Breast epithelium (tissue), 4 donors: ENCODE measurements at regions not wholly inside any gene's neighbourhood (a gene's known extent, or its start where the extent isn't known, plus 50 kb on each side); places are given as distances from the start of the nearest gene placed in this dataset.
A peak's percentile ranks its signal among the peaks of the same experiment; 100 is the strongest.
"Not testable (repeated sequence)": the region's sequence is repeated elsewhere in the genome, so short reads cannot be mapped to it uniquely, and the experiment has no call there.

Source experiments
- DNase-seq, 2 donors: peaks; one replicate each; pipeline ENCODE4 v3.0.0-alpha.2; 2019; ENCODE audit warnings: low spot score in 2 of 2
- H3K27ac ChIP-seq, 2 donors: fragments of 200-600 bp; sonication (generic) in 1 of 2; one replicate each; pipeline ENCODE4 v1.5.1; 2016 to 2019; ENCODE audit warnings: mild to moderate bottlenecking in 1 of 2
- H3K27me3 ChIP-seq, 2 donors: fragments of 200-600 bp; sonication (generic) in 1 of 2; one replicate each; pipeline versions ENCODE4 v1.5.1 to v1.6.0; 2017 to 2019; ENCODE audit warnings: control low read depth in 1 of 2, mild to moderate bottlenecking in 1 of 2
- H3K36me3 ChIP-seq: fragments of 200-600 bp; one replicate; pipeline ENCODE4 v1.5.1; 2019
- H3K4me1 ChIP-seq, 2 donors: fragments of 200-600 bp; sonication (generic); one replicate each; pipeline ENCODE4 v1.5.1; 2016 to 2019; ENCODE audit warnings: control low read depth in 1 of 2
- H3K4me3 ChIP-seq, 3 donors: fragments of 200-600 bp; sonication (generic); 1 replicate in 2 of 3; 2 replicates in 1 of 3; pipeline ENCODE4 v1.5.1; 2016 to 2019; ENCODE audit warnings: mild to moderate bottlenecking in 3 of 3, moderate library complexity in 2 of 3
- H3K9me3 ChIP-seq, 2 donors: fragments of 200-600 bp; sonication (generic) in 1 of 2; one replicate each; pipeline ENCODE4 v1.5.1; 2016 to 2019; ENCODE audit warnings: control low read depth in 1 of 2
- CTCF ChIP-seq, 3 donors: fragments of 450-650 bp; IDR thresholded peaks; one replicate each; pipeline ENCODE4 v1.5.1; 2016 to 2017; ENCODE audit warnings: antibody characterized with exemption in 3 of 3, mild to moderate bottlenecking in 3 of 3, moderate library complexity in 3 of 3
- POLR2A ChIP-seq: fragments of 450-650 bp; IDR thresholded peaks from one replicate; pipeline ENCODE4 v1.6.1; 2016; ENCODE audit warnings: antibody characterized with exemption, mild to moderate bottlenecking, moderate library complexity
- POLR2AphosphoS5 ChIP-seq, 3 donors: sonication (generic); formaldehyde crosslinking; IDR thresholded peaks; one replicate each; pipeline ENCODE4 v1.6.1; 2017; ENCODE audit warnings: antibody characterized with exemption in 3 of 3
- intact Hi-C: fragments of 100-400 bp; cut with DNase I; formaldehyde crosslinking; loops from one replicate; pipeline ENCODE4 v1.15.1; 2023; ENCODE audit warnings: low total_unique reads

GRCh38 chr20:47981222-47981621 is 195.9 kb upstream of the SULF2 start:
- Histone ChIP-seq H3K36me3 (no peaks in the 10 kb centered on the region), H3K4me1 (no peaks in the 10 kb centered on the region), H3K9me3 (no peaks in the 10 kb centered on the region), H3K27ac (no peak overlapping the region), H3K4me3 (no peak overlapping the region), H3K27me3 (no peaks in the 10 kb centered on the region)
- no peak for DNase-seq
- TF ChIP-seq CTCF (IDR thresholded peaks at IDR 0.05): no peak
- TF ChIP-seq POLR2AphosphoS5 (IDR thresholded peaks at IDR 0.05): no peak
- TF ChIP-seq POLR2A: no peak
- intact Hi-C loops: no loop called here

- no peaks in the 10 kb centered on the region for H3K9me3 ChIP-seq
- no peak for DNase-seq
- H3K27me3 ChIP-seq: no peaks in the 10 kb centered on the region
- intact Hi-C loops: no loop called here
- H3K4me1 ChIP-seq: no peaks in the 10 kb centered on the region
- H3K27ac ChIP-seq: no peak overlapping the region
- TF ChIP-seq CTCF (IDR thresholded peaks at IDR 0.05) (no peak), POLR2A (no peak), POLR2AphosphoS5 (IDR thresholded peaks at IDR 0.05) (no peak)
- H3K36me3 ChIP-seq: no peaks in the 10 kb centered on the region
- H3K4me3 ChIP-seq: no peak overlapping the region
Observed at GRCh38 chr20:47980336-47981177, 195.3 kb upstream of the SULF2 start.

- intact Hi-C loops, H3K4me3 ChIP-seq, H3K4me1 ChIP-seq, H3K27me3 ChIP-seq, H3K27ac ChIP-seq, H3K9me3 ChIP-seq, DNase-seq, H3K36me3 ChIP-seq: not testable (repeated sequence)
Observed at GRCh38 chr20:47979361-47980095, 194.2 kb upstream of the SULF2 start.

- H3K4me3 ChIP-seq, H3K9me3 ChIP-seq, H3K27ac ChIP-seq, H3K4me1 ChIP-seq, intact Hi-C loops, H3K27me3 ChIP-seq, DNase-seq, H3K36me3 ChIP-seq: not testable (repeated sequence)
Observed at GRCh38 chr20:47978428-47979120, 193.3 kb upstream of the SULF2 start.

- DNase-seq, intact Hi-C loops, H3K27me3 ChIP-seq, H3K4me1 ChIP-seq, H3K4me3 ChIP-seq, H3K36me3 ChIP-seq, H3K9me3 ChIP-seq: not testable (repeated sequence)
- peak overlapping the region in 1 of 2 donors; percentile 32 for H3K27ac ChIP-seq
Observed at GRCh38 chr20:47977789-47978252, 192.5 kb upstream of the SULF2 start.

- H3K4me1 ChIP-seq, DNase-seq, intact Hi-C loops, H3K27me3 ChIP-seq, H3K36me3 ChIP-seq, H3K9me3 ChIP-seq, H3K4me3 ChIP-seq: not testable (repeated sequence)
- peak overlapping the region in 1 of 2 donors; percentile 32 for H3K27ac ChIP-seq
Observed at GRCh38 chr20:47977017-47977788, 191.9 kb upstream of the SULF2 start.
